GM18868 (cell line): ENCODE measurements at regions not wholly inside any gene's neighbourhood (a gene's known extent, or its start where the extent isn't known, plus 50 kb on each side); places are given as distances from the start of the nearest gene placed in this dataset.

ENCODE experiments used
- ATAC-seq: cut with Tn5 transposase; IDR thresholded peaks from one replicate; pipeline ENCODE4 v1.9.1; 2021; ENCODE audit warnings: mild to moderate bottlenecking, moderate library complexity; ENCODE audit not compliant: unreplicated experiment

DNA sequence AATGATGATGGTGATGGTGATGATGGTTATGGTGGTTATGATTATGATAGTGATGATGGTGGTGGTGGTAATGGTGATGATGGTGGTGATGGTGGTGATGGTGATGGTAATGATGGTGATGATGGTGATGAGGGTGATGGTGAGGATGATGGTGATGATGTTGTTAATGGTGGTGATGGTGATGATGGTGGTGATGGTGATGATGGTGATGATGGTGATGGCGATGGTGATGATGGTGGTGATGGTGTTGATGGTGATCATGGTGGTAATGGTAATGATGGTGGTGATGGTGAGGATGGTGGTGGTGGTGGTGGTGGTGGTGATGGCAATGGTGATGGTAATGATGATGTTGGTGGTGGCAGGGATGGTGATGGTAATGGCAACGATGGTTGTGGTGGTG, 1222.5 kb downstream of the BRD1 start:
- ATAC-seq, result no peak

DNA sequence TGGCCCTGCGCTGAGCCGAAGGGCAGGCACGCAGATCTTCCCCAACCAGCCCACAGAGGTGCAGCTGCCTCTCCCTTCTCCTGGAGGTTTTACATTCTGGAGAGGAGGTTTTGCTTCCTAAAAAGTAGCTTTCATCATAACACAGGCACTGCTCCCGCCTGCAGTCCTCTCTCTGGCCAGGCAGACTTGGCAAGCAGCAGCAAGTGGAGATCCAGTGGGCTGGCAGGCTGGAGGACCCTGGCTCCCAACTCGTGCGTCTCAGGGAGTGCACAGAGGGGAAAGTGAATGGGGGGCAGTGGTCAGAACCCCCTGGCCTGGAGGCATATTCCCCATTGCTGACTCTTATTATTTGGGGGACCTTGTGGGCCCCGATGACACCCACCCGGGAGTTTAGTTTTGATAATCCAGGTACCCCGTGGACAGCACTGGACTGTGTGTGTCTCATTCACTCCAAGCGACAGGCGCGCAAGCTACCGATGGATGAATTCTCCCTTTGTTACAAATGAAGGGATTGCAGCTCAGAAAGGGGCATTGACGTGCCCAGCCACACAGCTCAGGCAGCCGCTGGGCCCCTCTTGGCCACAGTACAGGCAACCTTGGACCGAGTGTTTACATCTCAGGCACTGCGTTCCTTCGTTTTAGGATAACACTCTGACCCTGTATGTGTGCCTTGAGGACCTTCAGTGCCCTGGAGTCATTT, 1223.9 kb downstream of the BRD1 start:
- no peak for ATAC-seq

DNA sequence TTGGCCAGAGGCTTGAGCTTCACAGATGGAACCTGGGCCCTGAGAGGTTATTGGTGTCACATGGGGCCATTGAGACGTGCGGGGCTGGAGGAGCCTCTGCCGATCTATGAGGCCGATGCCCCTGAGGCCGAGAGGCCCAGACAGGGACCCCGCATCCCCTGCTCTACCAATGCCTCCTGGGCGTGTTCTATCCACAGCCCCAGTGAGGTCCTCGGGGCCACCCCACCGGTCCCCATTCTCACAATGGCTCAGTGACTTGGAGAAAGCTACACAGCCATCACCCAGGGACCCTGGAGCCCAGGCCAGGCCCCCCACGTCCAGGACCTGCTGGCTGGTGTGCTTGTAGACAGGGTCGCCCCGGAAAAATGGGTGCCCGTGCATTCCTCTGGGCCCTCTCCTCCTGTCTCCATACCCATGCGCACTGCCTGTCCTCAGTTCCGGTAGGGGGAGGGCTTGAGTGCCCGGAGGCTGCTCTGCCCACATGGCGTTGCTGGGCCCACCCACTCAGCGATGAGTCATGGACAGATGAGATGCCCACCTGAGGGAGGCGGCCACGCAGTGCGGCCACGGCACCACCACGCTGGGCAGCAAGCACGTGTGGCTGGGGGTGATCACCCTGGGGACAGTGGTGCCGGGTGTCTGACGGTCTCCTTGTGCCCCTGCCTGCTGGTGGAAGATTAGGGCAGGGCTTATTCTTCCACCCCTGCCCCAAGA, 1224.7 kb downstream of the BRD1 start:
- no peak for ATAC-seq

DNA sequence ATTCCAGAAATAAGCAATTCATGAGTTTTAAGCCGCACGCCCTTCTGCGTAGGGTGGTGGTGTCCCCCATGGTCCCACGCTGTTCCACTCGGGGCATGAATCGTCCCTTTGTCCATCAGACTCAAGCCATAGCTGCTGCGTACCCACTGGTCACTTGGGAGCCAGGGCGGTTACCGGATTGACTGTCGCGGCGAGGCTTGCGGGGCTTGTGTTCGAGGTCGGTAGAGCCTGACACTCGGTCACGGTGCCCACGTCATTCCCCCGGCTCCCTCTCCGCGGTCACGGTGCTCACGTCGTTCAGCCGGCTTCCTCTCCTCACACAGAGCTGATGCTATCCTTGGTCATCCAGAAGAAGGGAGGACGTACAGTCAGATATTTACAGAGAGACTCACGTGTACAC, 1227.0 kb downstream of the BRD1 start:
- no peak for ATAC-seq

DNA sequence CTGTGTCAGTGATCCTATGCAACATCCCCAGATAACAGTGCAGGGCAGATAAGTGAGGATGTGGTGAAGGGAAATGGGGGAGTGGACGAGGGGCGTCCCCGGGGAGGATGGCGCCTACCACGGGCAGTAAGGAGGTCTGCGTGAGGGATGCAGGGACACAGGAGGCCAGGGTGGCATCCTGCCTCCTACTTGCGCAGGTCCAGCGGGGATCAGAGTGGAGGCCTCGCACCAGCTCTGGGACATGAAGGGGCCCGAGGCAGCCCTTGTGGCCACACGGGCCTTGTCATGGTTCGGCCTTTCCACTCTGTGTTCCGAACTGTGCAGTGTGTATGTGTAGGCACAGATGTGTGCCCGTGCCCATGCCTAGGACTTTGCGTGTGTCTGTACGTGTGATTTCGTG, 1227.5 kb downstream of the BRD1 start:
- ATAC-seq, result no peak

DNA sequence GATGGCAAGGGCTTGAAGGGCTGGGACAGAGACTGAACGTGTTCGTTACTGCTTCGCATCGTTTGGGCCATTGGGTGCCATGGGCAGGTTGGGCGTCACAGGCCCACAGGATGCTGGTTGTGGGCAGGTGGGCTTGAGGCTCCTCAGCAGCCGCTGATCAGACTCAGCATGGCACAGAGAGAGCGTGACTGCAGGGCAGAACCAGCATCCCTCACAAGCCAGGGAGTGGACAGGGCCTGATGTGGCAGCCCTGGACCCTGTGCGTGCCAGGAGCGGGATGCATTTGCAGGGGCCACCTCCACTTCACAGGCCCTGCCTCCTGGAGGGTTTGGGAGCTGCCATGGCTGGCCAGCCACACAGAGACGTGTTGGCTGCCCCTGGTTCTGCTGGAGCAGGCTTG, 1228.3 kb downstream of the BRD1 start:
- no peak for ATAC-seq

DNA sequence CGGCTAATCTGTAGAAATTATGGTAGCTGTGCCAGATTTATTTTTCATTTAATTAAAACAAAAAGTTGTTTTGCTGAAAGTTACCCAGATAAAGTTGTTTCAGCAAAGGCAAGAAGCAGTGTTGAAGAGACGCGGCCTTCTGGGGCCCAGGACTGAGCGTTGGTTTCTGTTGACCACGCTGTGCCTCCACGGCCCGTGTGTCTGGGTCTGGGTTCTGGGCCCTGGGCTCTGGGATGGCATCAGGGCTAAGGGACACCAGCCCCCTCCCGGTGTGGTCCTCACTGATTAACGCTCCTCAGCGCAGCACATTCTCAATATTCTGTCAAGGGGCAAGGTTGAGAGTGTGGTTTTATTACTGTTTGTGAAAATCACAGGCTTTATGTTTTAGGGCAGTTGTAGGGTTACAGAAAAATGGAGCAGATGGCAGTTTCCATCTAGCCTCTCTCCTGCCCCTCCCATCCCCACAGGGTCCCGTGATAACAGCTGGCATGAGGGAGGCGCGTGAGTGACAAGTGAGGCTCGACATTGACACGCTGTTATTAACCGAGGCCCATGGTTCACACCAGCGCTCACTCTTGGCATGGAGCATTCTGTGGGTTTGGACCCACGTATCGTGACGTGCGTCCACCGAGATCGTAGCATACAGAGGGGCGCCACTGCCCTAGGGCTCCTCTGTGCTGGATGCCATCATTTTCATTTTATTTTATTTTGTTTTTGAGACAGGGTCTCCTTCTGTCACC, 1231.4 kb downstream of the BRD1 start:
- no peak for ATAC-seq

DNA sequence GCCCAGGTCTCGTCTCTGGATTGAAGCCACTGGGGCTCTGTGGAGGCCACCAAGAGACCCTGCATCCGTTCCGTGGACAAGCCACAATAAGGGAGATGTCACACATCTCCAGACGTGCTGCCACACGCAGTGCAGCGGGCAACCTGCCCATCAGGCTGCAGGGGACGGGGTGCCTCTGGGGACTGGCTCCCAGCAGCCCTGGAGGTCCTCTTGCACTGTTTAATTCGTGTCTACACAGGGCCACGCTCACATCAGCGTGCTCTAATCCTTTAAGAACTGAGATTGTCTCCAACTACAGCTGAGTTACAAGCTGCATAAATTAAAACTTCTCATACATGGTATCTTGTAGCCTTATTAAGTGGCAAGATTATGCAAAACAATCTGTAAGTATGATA, 1232.2 kb downstream of the BRD1 start:
- ATAC-seq, result no peak

DNA sequence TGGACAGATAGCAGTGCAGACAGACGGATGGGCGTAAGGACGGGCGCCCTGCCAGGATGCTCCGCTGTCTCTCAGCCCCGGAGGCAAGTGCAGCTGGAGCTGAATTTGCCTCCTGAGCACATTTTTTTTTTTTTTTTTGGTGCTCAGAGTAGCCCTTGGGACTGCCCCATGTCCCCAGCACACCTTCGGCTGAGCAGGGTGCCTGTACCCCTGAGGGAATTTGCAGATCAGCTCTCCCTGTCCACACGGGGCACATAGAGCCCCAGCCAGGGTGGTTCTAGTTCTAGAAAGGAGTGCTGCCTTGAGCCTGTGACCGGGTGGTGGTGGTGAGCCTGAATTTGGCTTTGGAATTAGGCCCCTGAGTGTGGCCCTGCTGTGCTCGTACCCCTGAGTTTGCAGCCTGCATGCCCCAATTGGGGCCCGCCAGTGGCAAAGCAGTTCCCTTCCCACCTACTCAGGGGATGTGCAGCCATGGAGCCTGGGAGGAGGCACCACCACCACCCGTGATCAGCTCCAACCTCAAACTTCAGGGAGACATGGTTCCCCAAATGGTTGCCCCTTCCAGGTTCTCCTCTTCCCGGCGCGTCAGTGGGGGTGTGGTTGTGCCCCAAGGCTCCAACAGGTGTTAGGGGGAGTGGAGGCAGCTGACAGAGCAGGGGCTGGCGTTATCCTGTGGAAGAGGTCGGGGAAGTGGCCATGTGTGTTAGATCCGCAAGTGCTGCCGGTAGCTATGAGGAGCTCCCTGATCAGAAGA, 1232.7 kb downstream of the BRD1 start:
- ATAC-seq, result no peak

DNA sequence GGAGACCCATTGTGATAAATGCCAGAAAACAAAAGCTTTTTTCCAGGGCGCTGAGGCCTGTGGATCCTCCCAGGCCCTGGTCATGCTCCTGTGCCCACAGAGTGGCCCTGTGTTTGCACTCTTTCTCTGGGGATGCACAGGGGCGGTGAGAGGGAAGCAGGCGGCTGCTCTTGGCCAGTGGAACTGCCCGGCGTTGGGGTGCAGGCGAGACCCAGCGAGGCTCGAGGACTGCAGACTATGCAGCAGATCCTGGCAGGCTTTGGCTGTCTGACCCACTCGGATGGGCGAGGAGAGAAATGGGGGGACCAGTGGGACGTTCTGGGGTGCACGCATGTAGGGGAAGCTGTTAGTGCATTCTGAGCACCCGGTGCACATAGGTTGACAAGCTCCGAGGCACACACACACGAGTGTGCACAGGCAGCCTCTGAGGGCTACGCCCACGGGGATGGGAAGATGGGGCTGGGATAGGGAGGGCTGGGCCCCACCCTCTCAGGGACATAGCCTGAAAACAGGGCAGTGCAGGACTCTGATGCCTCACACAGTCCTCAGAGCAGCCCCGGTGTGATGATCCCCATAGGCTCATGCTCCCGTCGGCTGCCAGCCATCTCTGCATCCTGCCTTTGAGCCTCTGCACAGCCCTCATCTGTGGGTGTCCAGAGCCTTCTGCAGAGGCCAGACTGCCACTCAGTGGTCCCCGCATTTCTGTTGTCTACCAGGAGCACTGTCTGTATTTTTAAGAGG, 1233.5 kb downstream of the BRD1 start:
- no peak for ATAC-seq

DNA sequence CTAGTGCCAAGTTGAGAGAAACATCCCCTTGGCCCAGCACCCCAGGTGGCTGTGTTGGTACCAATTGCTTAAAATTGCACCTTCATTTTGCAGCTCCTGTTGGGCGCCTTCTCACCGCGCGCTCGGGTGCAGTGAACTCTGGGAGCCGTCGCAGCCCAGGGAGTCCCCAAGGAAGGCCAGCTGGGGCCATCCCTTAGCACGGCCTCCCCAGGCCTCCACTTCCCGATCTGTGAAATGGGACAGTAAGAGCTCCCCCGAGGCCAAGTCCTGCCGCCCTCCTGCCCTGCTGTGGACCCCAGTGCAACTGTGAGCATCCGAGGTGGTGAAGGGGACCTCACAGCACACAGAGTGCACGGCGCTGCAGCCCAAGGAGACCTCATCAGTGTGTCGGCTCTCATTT, 1234.1 kb downstream of the BRD1 start:
- ATAC-seq, result no peak

DNA sequence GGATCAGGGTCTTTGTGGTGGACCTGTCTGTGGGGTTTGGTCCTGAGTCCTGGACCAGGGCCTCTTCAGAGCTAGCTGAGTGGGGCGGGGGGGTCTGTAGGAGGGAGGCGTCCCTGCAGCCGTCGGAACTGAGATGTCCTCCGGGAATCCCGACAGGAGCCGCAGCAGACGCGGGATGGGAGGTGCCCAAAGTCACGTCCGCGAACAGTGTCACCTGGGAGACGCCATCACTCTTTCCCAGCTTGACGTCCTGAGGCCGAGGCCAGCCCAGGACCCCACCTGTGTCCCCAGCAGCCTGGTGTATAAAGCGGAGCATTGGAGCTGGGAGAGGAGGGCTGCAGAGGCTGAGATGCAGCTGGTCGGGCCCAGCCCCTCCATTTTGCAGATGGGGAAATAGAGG, 1234.7 kb downstream of the BRD1 start:
- no peak for ATAC-seq

DNA sequence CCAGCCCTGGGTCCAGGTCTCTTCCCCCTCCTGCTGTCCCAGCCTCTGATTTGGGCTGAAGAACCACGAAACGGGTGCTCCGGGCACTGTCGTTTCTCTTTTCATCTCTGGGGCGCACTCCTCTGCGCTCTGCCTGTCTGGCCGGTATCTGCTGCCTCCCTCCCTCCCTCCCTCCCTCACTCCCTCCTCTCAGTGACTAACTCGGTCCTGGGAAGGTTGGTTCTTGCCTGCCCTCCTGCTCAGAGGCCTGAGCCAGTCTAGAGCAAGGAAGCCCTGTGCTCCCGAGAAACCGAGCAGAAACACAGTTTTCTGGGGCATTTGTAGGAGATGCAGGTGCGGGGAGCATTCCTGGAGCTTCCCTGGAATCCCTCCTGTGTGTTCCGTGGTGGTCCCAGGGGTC, 1235.2 kb downstream of the BRD1 start:
- ATAC-seq, result no peak

DNA sequence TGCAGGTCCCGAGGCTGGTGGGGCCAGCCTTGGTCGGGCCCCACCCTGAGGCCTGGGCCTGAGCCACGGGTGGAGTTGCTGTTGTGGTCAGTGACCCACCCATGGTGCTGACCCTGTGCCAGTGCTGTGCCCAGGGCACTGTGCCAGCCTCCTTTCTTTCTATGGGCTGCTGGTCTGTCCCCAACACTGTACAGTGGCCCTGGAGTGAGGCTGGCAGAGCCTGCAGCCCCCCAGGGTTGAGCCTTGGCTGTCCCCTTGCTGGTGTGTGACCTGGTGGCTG, 1235.7 kb downstream of the BRD1 start:
- ATAC-seq, result no peak

DNA sequence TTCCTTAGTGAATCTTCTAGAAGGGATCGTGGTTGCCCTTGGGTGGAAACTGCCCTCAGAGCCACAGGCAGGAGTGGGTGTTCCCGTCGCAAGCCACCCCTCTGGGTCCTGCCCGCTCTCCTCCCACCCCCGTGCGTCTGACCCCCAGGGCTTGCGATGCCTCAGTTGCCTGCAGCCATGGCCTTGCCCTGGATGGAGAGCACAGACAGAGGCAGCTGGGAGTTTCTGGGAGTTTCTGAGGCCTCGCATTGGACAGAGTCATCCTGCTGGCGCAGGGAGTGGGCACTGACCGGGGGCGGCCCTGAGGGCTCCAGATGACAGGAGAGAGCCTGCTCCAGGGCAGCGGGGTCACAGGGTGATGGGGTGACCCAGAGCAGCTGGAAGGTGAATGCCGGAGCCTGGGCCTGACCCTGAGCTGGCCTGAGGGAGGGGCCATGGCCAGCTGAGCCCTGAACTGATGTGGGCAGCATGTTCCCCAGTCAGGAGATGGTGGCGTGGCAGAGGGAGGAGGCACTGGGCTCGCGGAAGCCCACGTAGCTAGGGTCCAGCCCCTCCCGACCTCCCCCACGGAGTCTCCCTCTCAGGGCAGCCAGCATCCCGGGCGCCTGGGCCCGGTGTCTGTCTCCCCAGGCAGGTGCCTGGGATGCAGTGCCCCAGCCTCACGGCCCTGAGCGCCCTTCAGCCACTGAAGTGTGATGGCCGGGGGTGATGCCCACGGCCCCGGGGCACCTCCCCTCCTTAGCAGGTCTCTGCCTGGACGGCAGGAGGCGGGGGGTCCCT, 1236.2 kb downstream of the BRD1 start:
- ATAC-seq, result no peak

DNA sequence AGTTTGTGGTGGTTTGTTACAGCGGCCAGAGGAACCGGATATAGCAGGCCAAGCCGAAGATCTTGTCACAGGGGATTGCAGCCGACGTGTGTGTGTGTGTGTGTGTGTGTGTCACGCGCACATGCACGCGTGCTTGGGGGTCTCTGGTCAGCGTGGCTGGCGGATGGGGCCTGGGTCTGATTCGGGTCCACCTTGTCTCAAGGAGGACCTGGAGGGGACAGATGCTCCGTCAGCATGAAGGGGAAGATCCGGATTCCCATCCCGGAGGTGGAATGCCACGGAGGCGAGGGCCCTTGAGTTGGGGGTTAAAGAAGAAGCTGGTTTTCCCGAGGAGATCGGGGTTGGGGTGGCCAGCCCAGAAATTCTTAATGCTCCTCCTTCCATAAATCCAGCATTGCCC, 1237.8 kb downstream of the BRD1 start:
- ATAC-seq, result no peak

DNA sequence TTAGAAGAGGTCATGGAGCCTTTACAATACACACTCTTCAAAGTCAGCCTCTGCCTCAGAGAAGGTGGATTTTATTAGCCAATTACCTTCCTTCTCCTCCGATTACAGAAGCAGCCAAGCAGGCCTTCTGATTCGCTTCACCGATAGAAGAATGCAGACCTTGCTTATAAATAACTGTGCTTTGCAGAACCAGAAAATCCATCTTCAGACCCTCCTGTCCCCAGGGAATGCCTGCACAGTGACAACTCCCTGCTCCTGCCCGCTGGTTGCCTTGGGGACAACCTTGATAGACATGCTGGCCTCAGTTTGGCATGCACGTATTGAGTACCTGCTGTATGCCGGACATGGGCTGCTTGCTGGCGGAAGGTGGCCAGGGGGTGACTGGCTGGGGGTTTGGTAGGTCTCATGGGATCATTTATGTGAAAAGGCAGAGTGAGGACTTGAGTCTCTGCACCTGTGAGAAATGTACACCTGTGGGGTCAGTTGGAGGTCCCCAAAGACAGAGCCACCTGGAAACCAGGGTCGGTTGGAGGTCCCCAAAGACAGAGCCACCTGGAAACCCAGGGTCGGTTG, 1238.7 kb downstream of the BRD1 start:
- ATAC-seq, result no peak

DNA sequence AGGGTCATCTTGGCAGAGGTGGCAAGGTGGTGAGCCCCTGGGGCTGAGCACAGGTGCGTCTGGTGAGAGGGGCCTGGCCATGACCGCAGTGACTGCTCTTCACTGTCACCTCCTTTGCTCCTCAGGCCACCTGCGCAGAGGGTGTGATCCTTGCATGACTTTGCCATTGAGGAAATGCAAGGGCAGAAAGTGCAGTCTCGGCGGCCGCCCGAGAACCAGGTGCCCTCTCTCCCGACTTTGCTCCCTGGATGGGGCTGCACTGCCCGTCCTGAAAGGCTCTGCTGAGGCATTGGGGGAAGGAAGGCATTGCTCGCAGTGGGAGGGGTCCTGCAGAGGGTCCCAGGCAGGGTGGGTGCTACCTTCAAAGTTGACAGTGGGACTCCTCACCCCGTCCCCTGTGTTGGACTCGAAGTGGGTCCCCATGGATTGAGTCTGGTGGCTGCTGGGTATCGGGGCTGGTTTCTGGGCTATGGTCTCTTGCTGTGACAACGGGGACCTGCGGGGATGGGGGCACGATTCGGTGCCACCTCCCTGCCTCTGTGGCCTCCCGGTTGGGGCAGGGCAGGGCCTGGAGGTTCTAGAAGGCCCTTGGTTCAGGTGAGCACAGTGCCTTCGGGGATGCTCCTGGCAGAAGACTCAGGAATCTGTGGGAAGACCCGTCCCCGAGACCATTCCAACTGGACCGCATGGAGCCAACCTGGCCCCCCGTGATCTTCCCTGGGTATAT, 1239.4 kb downstream of the BRD1 start:
- ATAC-seq, result no peak

DNA sequence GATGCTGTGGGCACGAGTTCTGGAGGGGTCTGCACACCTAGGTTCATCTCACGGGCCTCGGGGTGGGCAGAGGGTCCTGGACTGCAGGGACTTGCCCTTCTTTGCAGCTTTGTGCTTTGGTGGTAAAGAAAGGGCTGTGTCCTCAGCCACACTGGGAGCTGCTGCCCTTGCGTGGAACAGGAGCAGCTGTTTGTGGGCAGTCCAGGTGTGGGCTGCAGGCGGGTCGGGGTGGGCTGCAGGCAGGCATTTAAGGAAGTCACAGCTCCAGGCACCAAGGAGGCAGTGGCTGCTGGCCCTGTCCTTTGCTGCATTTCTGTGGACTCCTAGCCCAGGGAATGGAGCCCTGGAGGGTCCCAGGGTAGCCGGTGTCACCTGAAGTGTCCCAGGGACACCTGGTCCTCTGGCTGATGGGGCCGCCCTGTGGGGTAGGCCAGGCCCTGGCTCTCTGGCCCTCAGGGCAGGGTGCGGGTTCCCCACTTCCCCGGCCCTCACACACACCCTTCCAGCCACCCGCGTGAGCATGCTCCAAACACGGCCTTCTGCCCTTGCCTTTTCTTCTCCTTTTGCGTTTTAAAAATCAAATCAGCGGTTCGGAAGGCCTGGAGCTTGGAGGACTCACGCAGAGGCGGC, 1240.3 kb downstream of the BRD1 start:
- no peak for ATAC-seq
